Breast epithelium (tissue), 3 donors: ENCODE measurements at regions not wholly inside any gene's neighbourhood (a gene's known extent, or its start where the extent isn't known, plus 50 kb on each side); places are given as distances from the start of the nearest gene placed in this dataset.

ENCODE experiments used
- CTCF ChIP-seq, 3 donors: fragments of 450-650 bp; IDR thresholded peaks; one replicate each; pipeline ENCODE4 v1.5.1; 2016 to 2017; ENCODE audit warnings: antibody characterized with exemption in 3 of 3, mild to moderate bottlenecking in 3 of 3, moderate library complexity in 3 of 3
- POLR2A ChIP-seq: fragments of 450-650 bp; IDR thresholded peaks from one replicate; pipeline ENCODE4 v1.6.1; 2016; ENCODE audit warnings: antibody characterized with exemption, mild to moderate bottlenecking, moderate library complexity
- POLR2AphosphoS5 ChIP-seq, 3 donors: sonication (generic); formaldehyde crosslinking; IDR thresholded peaks; one replicate each; pipeline ENCODE4 v1.6.1; 2017; ENCODE audit warnings: antibody characterized with exemption in 3 of 3

DNA sequence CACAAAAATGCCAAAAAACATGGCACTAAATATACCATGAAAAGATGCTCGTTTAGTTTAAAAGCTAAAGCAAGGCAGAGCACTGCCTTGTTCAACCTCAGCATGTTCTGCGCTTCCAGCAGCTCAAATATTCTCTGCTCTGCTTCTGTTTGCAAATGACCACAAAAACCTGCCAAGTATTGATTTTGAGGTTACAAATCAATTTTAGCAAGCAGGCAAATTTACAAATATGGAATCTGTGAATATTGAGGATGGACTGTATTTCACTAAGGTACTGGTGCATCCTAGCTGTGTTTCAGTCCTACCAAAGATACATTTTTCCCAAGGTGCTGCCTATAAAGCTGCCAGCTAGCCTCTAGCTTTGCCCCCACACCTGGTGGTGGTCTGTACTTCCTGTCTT is 449.9 kb downstream of the PREX1 start:
- TF ChIP-seq CTCF (IDR thresholded peaks at IDR 0.05) = no peak
- TF ChIP-seq POLR2A = no peak
- no peak for TF ChIP-seq POLR2AphosphoS5 (IDR thresholded peaks at IDR 0.05)
